DOHH2 (cell line): ENCODE measurements at regions not wholly inside any gene's neighbourhood (a gene's known extent, or its start where the extent isn't known, plus 50 kb on each side); places are given as distances from the start of the nearest gene placed in this dataset.

Source experiments
- EZH2phosphoT487 ChIP-seq: fragments of 200-600 bp; sonication (generic); IDR thresholded peaks from 2 replicates; pipeline ENCODE4 v1.6.1; 2017; ENCODE audit warnings: borderline replicate concordance, mild to moderate bottlenecking, antibody characterized with exemption, low read length, moderate library complexity, mixed read lengths
- TF ChIP-seq, protein P1 (sequence below): fragments of 200-600 bp; sonication (generic); IDR thresholded peaks from one replicate; pipeline ENCODE4 v1.5.1; 2014; ENCODE audit warnings: antibody characterized with exemption, mild to moderate bottlenecking, low read depth, low read length; ENCODE audit not compliant: poor library complexity, severe bottlenecking

DNA sequence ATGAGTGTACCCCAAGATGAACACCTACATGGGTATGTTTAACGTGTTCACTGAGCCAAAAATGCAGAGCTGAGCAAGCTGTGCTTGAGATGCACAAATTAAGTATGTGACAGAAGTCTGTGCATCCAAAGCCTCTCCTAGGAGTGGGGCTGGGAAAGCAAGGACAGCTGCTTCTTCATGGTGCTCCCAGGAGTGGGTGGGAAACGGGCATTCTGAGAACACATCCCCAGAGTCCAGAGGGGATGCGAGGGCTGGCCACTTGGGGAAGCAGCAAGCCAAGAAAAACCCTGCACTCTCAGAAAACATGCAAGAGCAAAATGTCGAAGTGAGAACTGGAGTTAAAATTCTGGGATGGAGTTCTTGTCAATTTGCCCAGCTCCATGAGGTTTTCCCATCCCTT, 414.3 kb downstream of the BCAT1 start:
- TF ChIP-seq, protein P1, sequence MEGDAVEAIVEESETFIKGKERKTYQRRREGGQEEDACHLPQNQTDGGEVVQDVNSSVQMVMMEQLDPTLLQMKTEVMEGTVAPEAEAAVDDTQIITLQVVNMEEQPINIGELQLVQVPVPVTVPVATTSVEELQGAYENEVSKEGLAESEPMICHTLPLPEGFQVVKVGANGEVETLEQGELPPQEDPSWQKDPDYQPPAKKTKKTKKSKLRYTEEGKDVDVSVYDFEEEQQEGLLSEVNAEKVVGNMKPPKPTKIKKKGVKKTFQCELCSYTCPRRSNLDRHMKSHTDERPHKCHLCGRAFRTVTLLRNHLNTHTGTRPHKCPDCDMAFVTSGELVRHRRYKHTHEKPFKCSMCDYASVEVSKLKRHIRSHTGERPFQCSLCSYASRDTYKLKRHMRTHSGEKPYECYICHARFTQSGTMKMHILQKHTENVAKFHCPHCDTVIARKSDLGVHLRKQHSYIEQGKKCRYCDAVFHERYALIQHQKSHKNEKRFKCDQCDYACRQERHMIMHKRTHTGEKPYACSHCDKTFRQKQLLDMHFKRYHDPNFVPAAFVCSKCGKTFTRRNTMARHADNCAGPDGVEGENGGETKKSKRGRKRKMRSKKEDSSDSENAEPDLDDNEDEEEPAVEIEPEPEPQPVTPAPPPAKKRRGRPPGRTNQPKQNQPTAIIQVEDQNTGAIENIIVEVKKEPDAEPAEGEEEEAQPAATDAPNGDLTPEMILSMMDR, result no peak
- no peak for TF ChIP-seq EZH2phosphoT487
